ENCODE measurements at regions not wholly inside any gene's neighbourhood (a gene's known extent, or its start where the extent isn't known, plus 50 kb on each side); places are given as distances from the start of the nearest gene placed in this dataset.
A peak's percentile ranks its signal among the peaks of the same experiment; 100 is the strongest.

DNA sequence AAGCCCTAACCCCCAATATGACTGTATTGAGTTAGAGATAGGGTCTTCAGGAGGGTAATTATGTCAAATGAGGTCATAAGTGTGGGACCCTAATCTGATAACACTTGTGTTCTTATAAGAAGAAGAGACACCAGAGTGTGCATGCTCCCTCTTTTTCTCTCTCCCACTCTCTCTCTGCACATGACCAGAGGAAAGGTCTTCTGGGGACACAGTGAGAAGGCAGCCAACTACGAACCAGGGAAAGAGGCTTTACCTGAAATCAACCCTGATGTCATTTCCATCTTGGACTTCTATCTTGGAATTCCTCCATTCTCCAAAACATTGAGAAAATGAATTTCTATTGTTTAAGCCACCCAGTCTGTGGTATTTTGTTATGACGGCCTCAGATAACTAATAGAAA, 97.2 kb upstream of the MAD2L1 start:
- no peak for DNase-seq

DNA sequence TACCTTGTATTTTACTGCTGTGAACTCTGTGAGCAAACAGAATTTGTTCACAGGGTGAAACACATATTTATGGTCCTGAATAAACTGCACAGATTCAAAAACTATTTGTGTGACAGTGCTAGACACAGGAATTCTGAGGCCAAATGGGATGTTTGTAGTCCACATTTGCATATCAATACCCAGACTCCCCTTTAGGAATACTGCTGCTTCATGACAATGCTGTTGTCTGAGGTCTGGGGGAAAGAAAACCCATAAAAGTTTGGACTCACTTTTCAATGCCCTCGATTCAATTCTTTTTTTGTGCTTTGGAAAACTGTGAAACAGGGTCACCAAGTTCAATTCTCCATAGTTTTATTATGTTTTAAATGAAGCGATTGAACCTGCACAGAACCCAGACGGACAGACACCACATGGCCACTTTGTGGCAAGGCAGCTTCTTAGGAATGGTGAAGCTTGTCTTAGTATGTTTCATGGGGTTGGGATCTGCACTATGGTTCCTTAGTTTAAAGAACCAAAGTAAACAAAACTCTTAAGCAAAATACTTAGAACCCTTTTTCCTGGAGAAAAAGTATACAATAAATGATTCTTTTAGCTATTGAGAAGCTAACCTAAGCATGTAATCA, 92.3 kb upstream of the MAD2L1 start:
- no peak for DNase-seq

DNA sequence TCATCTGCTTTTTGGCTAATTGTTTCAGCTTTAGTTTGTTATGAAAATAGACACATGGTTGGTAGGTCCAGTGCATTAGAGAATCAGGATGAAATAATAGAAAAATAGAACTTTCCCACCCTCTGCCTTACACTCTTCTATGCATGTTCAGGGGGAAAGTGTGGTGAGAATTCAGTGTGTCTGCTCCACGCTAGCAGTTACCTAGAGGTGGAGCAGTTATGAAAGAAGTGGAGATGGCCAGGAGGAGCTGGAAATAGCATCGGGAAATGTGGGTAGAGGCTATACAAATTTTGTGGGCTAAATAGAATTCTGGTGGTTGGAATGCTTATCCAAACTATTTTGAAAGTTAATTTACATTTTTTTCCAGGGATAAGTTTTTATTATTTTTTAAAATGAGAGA, 91.4 kb upstream of the MAD2L1 start:
- no peak for DNase-seq

DNA sequence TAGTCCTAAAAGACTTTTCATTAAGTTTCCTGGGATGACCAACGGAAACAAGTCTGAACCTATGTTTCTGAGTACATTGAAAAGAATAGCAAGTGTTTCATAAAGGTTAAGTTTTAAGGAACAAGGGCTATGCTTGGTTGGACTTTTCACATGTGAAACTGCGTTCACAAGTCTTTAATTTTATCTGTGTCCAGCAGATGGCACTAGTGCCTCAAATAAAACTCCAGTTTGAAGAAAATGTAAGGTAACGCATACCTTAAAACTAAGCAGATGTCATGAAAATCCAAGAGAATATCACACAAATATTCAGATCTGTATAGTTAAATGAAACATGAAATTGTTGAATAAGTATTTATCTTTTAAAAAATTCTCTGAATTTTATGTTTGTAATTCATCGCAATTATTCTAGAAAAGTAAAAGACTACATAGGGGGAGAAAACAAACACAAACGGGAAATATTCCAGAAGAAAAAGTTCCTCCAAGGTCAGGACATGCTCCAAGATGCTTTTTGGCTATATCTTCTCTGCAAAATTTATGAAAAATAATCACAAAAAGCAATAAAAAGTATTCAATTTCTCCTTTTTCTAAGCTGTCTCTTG, 89.6 kb upstream of the MAD2L1 start:
- peak; percentile 55 for DNase-seq

DNA sequence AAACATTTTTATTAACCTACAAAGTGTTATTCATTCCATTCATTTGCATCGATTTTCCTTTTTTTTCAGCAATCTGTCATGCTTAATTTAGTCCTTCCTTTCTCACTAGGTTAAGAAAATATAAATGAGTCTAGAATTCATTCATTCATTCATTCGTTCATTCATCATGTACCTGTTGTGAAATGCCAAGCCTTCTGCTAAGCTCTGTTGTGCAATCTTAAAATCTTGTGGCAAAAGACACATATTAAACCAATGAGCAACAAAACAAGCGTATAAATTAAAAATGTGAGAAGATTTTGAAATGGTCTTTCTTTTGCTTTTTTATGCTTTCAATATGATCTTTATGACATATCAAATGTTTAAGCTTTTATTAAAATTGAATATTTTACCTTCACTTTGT, 88.6 kb upstream of the MAD2L1 start:
- DNase-seq, result no peak

DNA sequence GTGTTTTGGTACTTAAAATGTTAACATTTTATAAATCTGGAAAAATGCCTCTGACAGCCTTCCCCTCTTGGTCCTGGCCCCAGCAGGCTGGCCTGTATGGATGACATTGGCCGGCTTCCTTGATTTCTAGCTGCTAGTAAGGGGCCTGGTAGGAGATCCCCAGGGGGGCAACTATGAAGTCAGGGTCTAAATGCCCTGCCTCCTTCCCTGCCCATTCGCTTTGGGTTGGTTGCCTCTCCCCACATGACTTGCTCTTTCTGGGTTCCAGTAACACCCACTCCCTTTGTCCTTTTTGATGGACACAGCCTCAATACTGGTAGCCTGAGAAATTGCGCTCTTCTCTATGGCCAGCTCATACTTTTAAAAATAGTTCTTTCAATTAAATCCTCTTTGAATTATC, 78.0 kb upstream of the MAD2L1 start:
- no peak for DNase-seq

DNA sequence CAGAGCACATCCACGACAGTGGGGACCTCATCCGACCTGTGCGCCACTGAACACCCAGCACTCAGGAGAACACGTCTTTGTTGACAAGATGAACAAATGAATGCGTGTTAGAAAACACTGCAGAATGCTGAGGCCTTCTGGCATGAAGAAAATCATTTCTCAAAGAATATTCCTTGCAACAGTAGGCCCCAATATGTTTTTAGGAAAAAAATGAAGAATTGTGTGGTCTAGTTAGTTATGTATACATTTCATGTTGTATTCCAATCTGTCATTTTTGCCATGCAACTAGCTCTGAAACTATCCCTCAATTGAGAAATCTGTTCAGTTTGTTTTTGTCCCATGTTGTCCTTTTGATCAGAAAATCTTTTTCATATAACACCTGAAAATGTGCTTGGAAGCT, 77.4 kb upstream of the MAD2L1 start:
- DNase-seq, result no peak

DNA sequence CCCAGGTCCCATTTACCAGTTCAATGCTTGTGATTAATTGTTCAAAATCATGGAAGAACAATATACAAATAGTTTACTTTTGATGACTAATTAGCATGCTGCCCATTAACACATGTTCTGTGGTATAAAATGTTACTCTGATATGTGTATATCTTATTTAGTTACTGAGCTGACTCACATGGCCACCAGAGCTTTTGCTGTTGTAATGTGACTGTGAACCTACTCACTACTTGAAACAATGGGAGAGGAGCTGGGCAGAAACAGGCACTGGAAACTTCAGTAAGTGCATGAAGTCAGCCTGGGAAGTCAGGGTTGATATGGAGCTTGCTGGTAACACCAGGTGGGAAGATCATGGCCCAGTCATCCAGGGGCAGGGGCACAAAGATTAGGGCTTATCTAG, 72.7 kb upstream of the MAD2L1 start:
- DNase-seq, result no peak

DNA sequence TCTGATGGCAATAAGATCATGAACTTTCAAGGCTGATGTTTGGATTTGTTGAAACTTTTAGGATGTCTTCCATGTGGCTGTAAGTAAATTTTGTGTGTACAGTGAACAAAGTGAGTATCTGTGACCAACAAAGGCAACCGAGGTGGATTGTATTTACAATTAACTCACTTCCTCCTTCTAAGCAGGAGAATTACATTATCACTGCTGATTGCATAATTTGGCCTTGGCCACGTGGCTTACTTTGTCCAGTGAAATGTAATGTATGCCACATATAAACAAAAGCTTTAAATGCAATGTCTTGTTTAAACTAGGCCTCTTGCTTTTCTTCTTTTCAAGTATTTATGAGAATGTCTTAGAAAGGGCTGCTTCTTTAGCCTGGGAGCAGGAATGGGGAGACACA, 66.3 kb upstream of the MAD2L1 start:
- no peak for DNase-seq

DNA sequence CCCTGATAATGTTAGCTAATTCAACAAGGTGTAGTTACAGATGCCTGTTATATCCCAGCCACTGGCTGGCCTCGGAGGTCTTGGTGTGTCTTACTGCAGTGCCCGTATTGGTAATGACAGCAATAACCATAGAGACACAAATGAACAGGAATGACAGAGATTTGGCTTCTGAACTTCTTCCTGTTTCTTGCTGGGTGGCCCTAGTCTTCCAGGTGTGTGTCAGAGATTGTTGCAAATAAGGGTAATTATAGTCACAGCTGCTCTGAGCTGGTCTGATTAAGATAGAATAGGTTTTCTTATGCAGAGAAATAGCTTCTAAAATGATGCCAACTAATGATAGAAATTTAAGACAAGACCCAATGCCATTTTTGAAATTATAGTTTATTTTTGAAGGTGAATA, 64.1 kb upstream of the MAD2L1 start:
- DNase-seq, result no peak
